ENCODE measurements at regions not wholly inside any gene's neighbourhood (a gene's known extent, or its start where the extent isn't known, plus 50 kb on each side); places are given as distances from the start of the nearest gene placed in this dataset.

GRCh38 chr3:193933451-193933850 is 202.5 kb upstream of the HES1 start:
- TF ChIP-seq CTCF (IDR thresholded peaks at IDR 0.05; ENCODE audit: poor library complexity) (no peak), EZH2 (IDR thresholded peaks at IDR 0.05; ENCODE audit: borderline replicate concordance) (no peak)

Data from hepatocyte (in vitro differentiated cells).